Neuronal stem cell (in vitro differentiated cells): ENCODE measurements at regions not wholly inside any gene's neighbourhood (a gene's known extent, or its start where the extent isn't known, plus 50 kb on each side); places are given as distances from the start of the nearest gene placed in this dataset.

ENCODE experiments used
- DNase-seq: peaks from one replicate; pipeline ENCODE4 v3.0.0-alpha.2; 2013; ENCODE audit warnings: low spot score
- H2AFZ ChIP-seq: one replicate; pipeline ENCODE4 v1.6.1; 2013; ENCODE audit warnings: mild to moderate bottlenecking, low read length, inconsistent platforms
- H2AK5ac ChIP-seq: 2 replicates; pipeline ENCODE4 v1.6.1; 2013; ENCODE audit warnings: low read depth, mild to moderate bottlenecking, inconsistent platforms, low read length, moderate library complexity, mixed read lengths
- H2BK120ac ChIP-seq: 2 replicates; pipeline ENCODE4 v1.6.1; 2013; ENCODE audit warnings: low read depth, mild to moderate bottlenecking, inconsistent platforms, low read length, moderate library complexity, mixed read lengths
- H2BK12ac ChIP-seq: one replicate; pipeline ENCODE4 v1.6.1; 2013; ENCODE audit warnings: low read length, inconsistent platforms
- H2BK15ac ChIP-seq: 2 replicates; pipeline ENCODE4 v1.6.1; 2013; ENCODE audit warnings: mild to moderate bottlenecking, low read length, inconsistent platforms, mixed read lengths
- H2BK5ac ChIP-seq: one replicate; pipeline ENCODE4 v1.6.1; 2013; ENCODE audit warnings: inconsistent platforms, mild to moderate bottlenecking, low read length, moderate library complexity
- H3K14ac ChIP-seq: one replicate; pipeline ENCODE4 v1.6.1; 2013; ENCODE audit warnings: low read length, inconsistent platforms
- H3K18ac ChIP-seq: 2 replicates; pipeline ENCODE4 v1.6.1; 2013; ENCODE audit warnings: low read length, inconsistent platforms
- H3K23ac ChIP-seq: 2 replicates; pipeline ENCODE4 v1.6.1; 2013; ENCODE audit warnings: low read depth, mild to moderate bottlenecking, mixed read lengths, low read length, inconsistent platforms; ENCODE audit not compliant: poor library complexity
- H3K27ac ChIP-seq: replicated peaks from 3 replicates; pipeline ENCODE4 v1.5.1; 2013; ENCODE audit warnings: low read length, inconsistent platforms
- H3K27me3 ChIP-seq, 3 experiments: 2 replicates each; pipeline ENCODE4 v1.6.1; 2013; ENCODE audit warnings: low read length in 3 of 3, mild to moderate bottlenecking in 2 of 3, inconsistent platforms in 1 of 3, low read depth in 1 of 3, mixed read lengths in 1 of 3, moderate library complexity in 1 of 3; ENCODE audit not compliant: control insufficient read depth in 3 of 3, insufficient read depth in 3 of 3
- H3K36me3 ChIP-seq, 2 donors: replicated peaks in 1 of 2; 2 replicates each; pipeline ENCODE4 v1.6.1; 2013; ENCODE audit warnings: low read length in 2 of 2; ENCODE audit not compliant: control insufficient read depth in 2 of 2, insufficient read depth in 2 of 2
- H3K4ac ChIP-seq: 2 replicates; pipeline ENCODE4 v1.6.1; 2013; ENCODE audit warnings: inconsistent platforms, mild to moderate bottlenecking, low read length, moderate library complexity
- H3K4me1 ChIP-seq, 2 donors: 1 replicate in 1 of 2; 2 replicates in 1 of 2; pipeline ENCODE4 v1.6.1; 2013; ENCODE audit warnings: low read length in 2 of 2, low read depth in 1 of 2; ENCODE audit not compliant: control insufficient read depth in 2 of 2, insufficient read depth in 1 of 2
- H3K4me2 ChIP-seq: one replicate; pipeline ENCODE4 v1.6.1; 2013; ENCODE audit warnings: mild to moderate bottlenecking, low read length, inconsistent platforms; ENCODE audit not compliant: insufficient read depth, poor library complexity, severe bottlenecking
- H3K4me3 ChIP-seq, 2 donors: 2 replicates each; pipeline ENCODE4 v1.5.1; 2013; ENCODE audit warnings: low read length in 2 of 2, mild to moderate bottlenecking in 2 of 2, inconsistent platforms in 1 of 2, moderate library complexity in 1 of 2
- H3K79me1 ChIP-seq: one replicate; pipeline ENCODE4 v1.6.1; 2013; ENCODE audit warnings: low read depth, mild to moderate bottlenecking, inconsistent platforms, low read length, moderate library complexity
- H3K9ac ChIP-seq: one replicate; pipeline ENCODE4 v1.6.1; 2013; ENCODE audit warnings: mild to moderate bottlenecking, low read depth, low read length, inconsistent platforms; ENCODE audit not compliant: poor library complexity
- H3K9me3 ChIP-seq, 2 donors: replicated peaks in 1 of 2; 2 replicates each; pipeline versions ENCODE3 to v1.6.1; 2013; ENCODE audit warnings: low read length in 2 of 2, mild to moderate bottlenecking in 2 of 2, inconsistent platforms in 1 of 2, low read depth in 1 of 2, mixed read lengths in 1 of 2, moderate library complexity in 1 of 2; ENCODE audit not compliant: control insufficient read depth in 2 of 2, insufficient read depth in 1 of 2
- H4K8ac ChIP-seq: one replicate; pipeline ENCODE4 v1.6.1; 2013; ENCODE audit warnings: low read depth, mild to moderate bottlenecking, inconsistent platforms, low read length, moderate library complexity
- H4K91ac ChIP-seq: one replicate; pipeline ENCODE4 v1.6.1; 2013; ENCODE audit warnings: low read length, low read depth, mild to moderate bottlenecking, inconsistent platforms; ENCODE audit not compliant: poor library complexity
- WGBS, 2 donors: extraction: QIAGEN DNeasy Blood & Tissue Kit; methylation state at CpG; one replicate each; pipeline ENCODE4 v1.1.7; 2013; ENCODE audit warnings: missing lambda C conversion rate in 2 of 2, mixed read lengths in 1 of 2; ENCODE audit not compliant: insufficient read length in 2 of 2, insufficient replicate concordance in 1 of 2; ENCODE audit errors: extremely low coverage in 2 of 2; 5-methylcytosine and 5-hydroxymethylcytosine counted together

- Histone ChIP-seq H3K9me3 (peaks cover 0 to 8% of the 10 kb centered on the region in 2 donors), H3K4me3 (no peak overlapping the region), H2AK5ac (no peak overlapping the region), H3K14ac (no peak overlapping the region), H3K27me3 (no peaks in the 10 kb centered on the region), H3K18ac (no peak overlapping the region), H3K4me2 (no peak overlapping the region), H4K91ac (no peak overlapping the region), H4K8ac (no peak overlapping the region), H3K9ac (no peak overlapping the region), H3K4me1 (no peaks in the 10 kb centered on the region), H2BK120ac (no peak overlapping the region), H2BK5ac (no peak overlapping the region), H3K36me3 (no peaks in the 10 kb centered on the region), H2BK12ac (no peak overlapping the region), H3K27ac (no peak overlapping the region), H2BK15ac (no peak overlapping the region), H3K23ac (no peak overlapping the region), H3K4ac (no peak overlapping the region), H2AFZ (no peak overlapping the region), H3K79me1 (no peaks in the 10 kb centered on the region)
- WGBS, 2 donors, result no CpG with 5 or more reads among the region's 2 CpGs
- DNase-seq, result no peak
Measured at GRCh38 chr2:226471987-226472470, 327.6 kb downstream of the IRS1 start.

- no peak overlapping the region for H3K23ac ChIP-seq
- H3K4me2 ChIP-seq, result no peak overlapping the region
- no peaks in the 10 kb centered on the region for H3K79me1 ChIP-seq
- H4K91ac ChIP-seq, result no peak overlapping the region
- no peak overlapping the region for H3K18ac ChIP-seq
- H2BK120ac ChIP-seq, result no peak overlapping the region
- no peak overlapping the region for H3K14ac ChIP-seq
- no CpG with 5 or more reads among the region's 2 CpGs for WGBS, 2 donors
- no peak overlapping the region for H4K8ac ChIP-seq
- no peak overlapping the region for H3K4me3 ChIP-seq
- no peak overlapping the region for H2AK5ac ChIP-seq
- H2BK15ac ChIP-seq, result no peak overlapping the region
- H3K27ac ChIP-seq, result no peak overlapping the region
- H3K4me1 ChIP-seq, result peaks cover 5% of the 10 kb centered on the region in 2 donors
- no peak overlapping the region for H3K4ac ChIP-seq
- no peak overlapping the region for H2AFZ ChIP-seq
- DNase-seq, result no peak
- peaks cover 0 to 8% of the 10 kb centered on the region in 2 donors for H3K9me3 ChIP-seq
- no peaks in the 10 kb centered on the region for H3K27me3 ChIP-seq
- H3K36me3 ChIP-seq, result no peaks in the 10 kb centered on the region
- H3K9ac ChIP-seq, result no peak overlapping the region
- no peak overlapping the region for H2BK12ac ChIP-seq
- no peak overlapping the region for H2BK5ac ChIP-seq
Measured at GRCh38 chr2:226467633-226468032, 332.0 kb downstream of the IRS1 start.

- no peak overlapping the region for H3K27ac ChIP-seq
- H3K27me3 ChIP-seq, result no peaks in the 10 kb centered on the region
Measured at GRCh38 chr2:226467221-226467620, 332.4 kb downstream of the IRS1 start.

GRCh38 chr2:226466589-226466988, 333.0 kb downstream of the IRS1 start:
- DNase-seq, result no peak
- no CpG with 5 or more reads among the region's 2 CpGs for WGBS, 2 donors
- Histone ChIP-seq H3K79me1 (no peaks in the 10 kb centered on the region), H2BK5ac (no peak overlapping the region), H2AFZ (peak overlapping the region; percentile 5), H2BK120ac (no peak overlapping the region), H2AK5ac (no peak overlapping the region), H3K4me3 (no peak overlapping the region), H3K23ac (no peak overlapping the region), H3K9ac (no peak overlapping the region), H2BK12ac (no peak overlapping the region), H3K4ac (no peak overlapping the region), H3K4me1 (peaks cover 5% of the 10 kb centered on the region in 2 donors), H3K9me3 (peaks cover 0 to 11% of the 10 kb centered on the region in 2 donors), H2BK15ac (no peak overlapping the region), H4K8ac (no peak overlapping the region), H3K18ac (no peak overlapping the region), H3K4me2 (no peak overlapping the region), H3K27me3 (no peaks in the 10 kb centered on the region), H3K36me3 (no peaks in the 10 kb centered on the region), H4K91ac (no peak overlapping the region), H3K14ac (no peak overlapping the region), H3K27ac (no peak overlapping the region)

More at GRCh38 chr2:226467221-226467620, 332.4 kb downstream of the IRS1 start:
- Histone ChIP-seq H2AFZ (peak overlapping the region; percentile 5), H3K4me3 (no peak overlapping the region), H3K18ac (no peak overlapping the region), H2BK15ac (no peak overlapping the region), H4K8ac (no peak overlapping the region), H3K23ac (no peak overlapping the region), H3K79me1 (no peaks in the 10 kb centered on the region), H3K9me3 (peaks cover 0 to 11% of the 10 kb centered on the region in 2 donors), H2BK12ac (no peak overlapping the region), H3K14ac (no peak overlapping the region), H3K36me3 (no peaks in the 10 kb centered on the region), H3K4me2 (no peak overlapping the region), H3K4ac (no peak overlapping the region), H2BK5ac (no peak overlapping the region), H4K91ac (no peak overlapping the region), H2AK5ac (no peak overlapping the region), H2BK120ac (no peak overlapping the region), H3K4me1 (peaks cover 5% of the 10 kb centered on the region in 2 donors), H3K9ac (no peak overlapping the region)
- DNase-seq, result no peak
- no CpG with 5 or more reads among the region's 6 CpGs for WGBS, 2 donors
